Ascending aorta (tissue), 2 donors: ENCODE measurements at regions not wholly inside any gene's neighbourhood (a gene's known extent, or its start where the extent isn't known, plus 50 kb on each side); places are given as distances from the start of the nearest gene placed in this dataset.

Experiments used
- DNase-seq, 2 donors: peaks; one replicate each; pipeline ENCODE4 v3.0.0-alpha.2; 2019; ENCODE audit warnings: low spot score in 2 of 2
- H3K27ac ChIP-seq, 2 donors: fragments of 200-600 bp; sonication (generic); one replicate each; pipeline ENCODE4 v1.5.1; 2016 to 2017; ENCODE audit warnings: mild to moderate bottlenecking in 1 of 2
- H3K27me3 ChIP-seq: fragments of 200-600 bp; sonication (generic); one replicate; pipeline ENCODE4 v1.5.1; 2017
- H3K36me3 ChIP-seq, 2 donors: fragments of 200-600 bp; sonication (generic); one replicate each; pipeline ENCODE4 v1.5.1; 2016
- H3K4me1 ChIP-seq, 2 donors: fragments of 200-600 bp; sonication (generic); one replicate each; pipeline ENCODE4 v1.5.1; 2016 to 2017; ENCODE audit warnings: mild to moderate bottlenecking in 1 of 2
- H3K4me3 ChIP-seq, 2 donors: fragments of 200-600 bp; sonication (generic); one replicate each; pipeline ENCODE4 v1.5.1; 2016 to 2017; ENCODE audit warnings: mild to moderate bottlenecking in 1 of 2
- H3K9me3 ChIP-seq, 2 donors: fragments of 200-600 bp; sonication (generic); one replicate each; pipeline ENCODE4 v1.5.1; 2016
- intact Hi-C: fragments of 100-400 bp; cut with DNase I; formaldehyde crosslinking; loops from one replicate; pipeline ENCODE4 v1.15.1; 2023
- TF ChIP-seq, protein P1 (sequence below), 3 experiments: fragments of 200-600 bp in 2 of 3; fragments of 450-650 bp in 1 of 3; sonication (generic) in 2 of 3; IDR thresholded peaks; one replicate each; pipeline ENCODE4 v1.5.1; 2016 to 2019; ENCODE audit warnings: antibody characterized with exemption in 3 of 3, mild to moderate bottlenecking in 1 of 3, moderate library complexity in 1 of 3

DNA sequence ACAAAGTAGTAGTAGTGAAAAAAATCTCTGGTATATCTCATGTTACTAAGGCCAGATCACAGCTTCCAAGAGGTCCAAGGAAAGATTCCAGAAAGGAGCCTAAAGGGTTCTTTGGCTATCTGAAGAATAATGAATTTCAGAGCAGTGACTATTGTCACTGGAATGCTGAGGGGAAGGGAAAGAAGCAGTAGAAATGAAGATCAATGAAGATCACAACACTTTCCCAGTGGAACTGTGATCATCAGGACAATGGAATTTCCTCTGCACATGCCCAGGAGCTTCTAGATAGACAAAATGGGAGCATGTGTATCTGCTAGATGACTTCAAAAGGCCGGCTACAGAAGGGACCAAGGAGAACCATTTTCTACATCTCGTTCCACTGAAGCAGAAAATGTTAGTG lies 219.5 kb upstream of the PHYHIPL start:
- no peaks in the 10 kb centered on the region for H3K36me3 ChIP-seq
- intact Hi-C loops = loop anchor here (10.0 kb wide), 3 partner anchors 428 to 668 kb away; no protein-coding TSS in a partner anchor
- H3K4me3 ChIP-seq = no peak overlapping the region
- no peak overlapping the region for H3K27ac ChIP-seq
- peaks cover 0 to 7% of the 10 kb centered on the region in 2 donors for H3K4me1 ChIP-seq
- H3K9me3 ChIP-seq = no peaks in the 10 kb centered on the region
- TF ChIP-seq, protein P1, sequence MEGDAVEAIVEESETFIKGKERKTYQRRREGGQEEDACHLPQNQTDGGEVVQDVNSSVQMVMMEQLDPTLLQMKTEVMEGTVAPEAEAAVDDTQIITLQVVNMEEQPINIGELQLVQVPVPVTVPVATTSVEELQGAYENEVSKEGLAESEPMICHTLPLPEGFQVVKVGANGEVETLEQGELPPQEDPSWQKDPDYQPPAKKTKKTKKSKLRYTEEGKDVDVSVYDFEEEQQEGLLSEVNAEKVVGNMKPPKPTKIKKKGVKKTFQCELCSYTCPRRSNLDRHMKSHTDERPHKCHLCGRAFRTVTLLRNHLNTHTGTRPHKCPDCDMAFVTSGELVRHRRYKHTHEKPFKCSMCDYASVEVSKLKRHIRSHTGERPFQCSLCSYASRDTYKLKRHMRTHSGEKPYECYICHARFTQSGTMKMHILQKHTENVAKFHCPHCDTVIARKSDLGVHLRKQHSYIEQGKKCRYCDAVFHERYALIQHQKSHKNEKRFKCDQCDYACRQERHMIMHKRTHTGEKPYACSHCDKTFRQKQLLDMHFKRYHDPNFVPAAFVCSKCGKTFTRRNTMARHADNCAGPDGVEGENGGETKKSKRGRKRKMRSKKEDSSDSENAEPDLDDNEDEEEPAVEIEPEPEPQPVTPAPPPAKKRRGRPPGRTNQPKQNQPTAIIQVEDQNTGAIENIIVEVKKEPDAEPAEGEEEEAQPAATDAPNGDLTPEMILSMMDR (IDR thresholded peaks at IDR 0.05) = no peak
- no peaks in the 10 kb centered on the region for H3K27me3 ChIP-seq
- no peak for DNase-seq

GRCh38 chr10:58957517-58957916 lies 218.9 kb upstream of the PHYHIPL start:
- Histone ChIP-seq H3K27me3 (no peaks in the 10 kb centered on the region), H3K4me3 (no peak overlapping the region), H3K4me1 (peaks cover 0 to 7% of the 10 kb centered on the region in 2 donors), H3K27ac (no peak overlapping the region), H3K36me3 (no peaks in the 10 kb centered on the region), H3K9me3 (no peaks in the 10 kb centered on the region)
- TF ChIP-seq, protein P1 (IDR thresholded peaks at IDR 0.05) = no peak
- intact Hi-C loops = loop anchor here (10.0 kb wide), 3 partner anchors 427 to 667 kb away; no protein-coding TSS in a partner anchor
- no peak for DNase-seq

- TF ChIP-seq, protein P1 (IDR thresholded peaks at IDR 0.05) = no peak
- H3K4me1 ChIP-seq = no peaks in the 10 kb centered on the region
- H3K36me3 ChIP-seq = no peaks in the 10 kb centered on the region
- H3K27ac ChIP-seq = no peak overlapping the region
- H3K4me3 ChIP-seq = no peak overlapping the region
- intact Hi-C loops = no loop called here
- H3K9me3 ChIP-seq = no peaks in the 10 kb centered on the region
- no peak for DNase-seq
- no peaks in the 10 kb centered on the region for H3K27me3 ChIP-seq
Measured at GRCh38 chr10:58963101-58963534, 213.3 kb upstream of the PHYHIPL start.

GRCh38 chr10:58963723-58964124 lies 212.7 kb upstream of the PHYHIPL start:
- Histone ChIP-seq H3K4me3 (no peak overlapping the region), H3K36me3 (no peaks in the 10 kb centered on the region), H3K27ac (no peak overlapping the region), H3K4me1 (no peaks in the 10 kb centered on the region), H3K27me3 (no peaks in the 10 kb centered on the region), H3K9me3 (no peaks in the 10 kb centered on the region)
- intact Hi-C loops = no loop called here
- no peak for DNase-seq
- TF ChIP-seq, protein P1 (IDR thresholded peaks at IDR 0.05) = no peak

DNA sequence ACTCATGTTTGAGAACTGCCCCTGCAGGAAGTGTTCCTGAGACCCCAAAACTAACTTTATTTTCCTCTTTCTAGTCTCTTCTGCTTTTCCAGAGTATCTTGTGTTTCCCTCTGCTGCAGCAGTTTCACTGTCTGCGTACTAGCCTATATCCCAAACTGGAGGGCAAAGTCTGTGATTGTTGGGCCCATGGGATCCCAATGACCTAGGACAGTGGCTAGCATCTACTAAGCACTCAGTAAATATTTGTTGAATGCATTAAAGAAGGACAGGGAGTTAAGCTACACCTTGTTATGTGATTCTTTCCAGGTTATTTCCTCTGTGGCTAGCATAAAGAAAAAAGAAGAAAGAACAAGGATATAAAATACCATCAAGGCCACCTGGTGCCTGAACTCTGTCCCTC lies 210.6 kb upstream of the PHYHIPL start:
- no peaks in the 10 kb centered on the region for H3K9me3 ChIP-seq
- no peaks in the 10 kb centered on the region for H3K36me3 ChIP-seq
- H3K4me1 ChIP-seq = no peaks in the 10 kb centered on the region
- DNase-seq = no peak
- TF ChIP-seq, protein P1 (IDR thresholded peaks at IDR 0.05) = no peak
- H3K27me3 ChIP-seq = no peaks in the 10 kb centered on the region
- H3K4me3 ChIP-seq = no peak overlapping the region
- H3K27ac ChIP-seq = no peak overlapping the region
- intact Hi-C loops = no loop called here
